B cell (primary cell): ENCODE measurements at regions not wholly inside any gene's neighbourhood (a gene's known extent, or its start where the extent isn't known, plus 50 kb on each side); places are given as distances from the start of the nearest gene placed in this dataset.

Experiments used
- ATAC-seq: fragments of 200-7000 bp; cut with Tn5 transposase; one replicate; pipeline ENCODE4 v1.10.0; 2021; ENCODE audit warnings: low read depth, mild to moderate bottlenecking, moderate number of reproducible peaks, moderate library complexity
- CTCF ChIA-PET: fragments of 350-600 bp; sonication (Branson Sonifier 250); formaldehyde crosslinking; loops from one replicate; lab custom pipeline; 2021; ENCODE audit warnings: antibody characterized with exemption, inconsistent platforms; lab: Charles Lee
- POLR2A ChIA-PET: fragments of 350-600 bp; sonication (Branson Sonifier 250); formaldehyde crosslinking; loops from one replicate; lab custom pipeline; 2021; ENCODE audit warnings: antibody characterized with exemption; lab: Charles Lee
- DNase-seq: peaks from one replicate; pipeline ENCODE4 v3.0.0; 2013
- H2AFZ ChIP-seq: 2 replicates; pipeline ENCODE4 v1.6.1; 2012; ENCODE audit warnings: mild to moderate bottlenecking, low read depth, low read length; ENCODE audit not compliant: insufficient read depth, poor library complexity, severe bottlenecking
- H3K27ac ChIP-seq, 2 donors: 1 replicate in 1 of 2; 2 replicates in 1 of 2; pipeline ENCODE4 v1.5.1; 2012 to 2013; ENCODE audit warnings: low read length in 2 of 2, mild to moderate bottlenecking in 2 of 2, moderate library complexity in 1 of 2
- H3K27me3 ChIP-seq, 4 experiments: fragments of 200-600 bp in 1 of 4; sonication (generic) in 1 of 4; replicated peaks in 1 of 4; 1 replicate in 2 of 4; 2 replicates in 2 of 4; pipeline versions ENCODE4 v1.6.1 to v1.7.0; 2013 to 2016; ENCODE audit warnings: low read length in 3 of 4, mild to moderate bottlenecking in 2 of 4, mixed read lengths in 1 of 4, moderate library complexity in 1 of 4; ENCODE audit not compliant: insufficient read depth in 4 of 4, control insufficient read depth in 3 of 4; ENCODE audit errors: control extremely low read depth in 1 of 4
- H3K36me3 ChIP-seq, 2 experiments: replicated peaks in 1 of 2; 1 replicate in 1 of 2; 2 replicates in 1 of 2; pipeline versions ENCODE4 v1.6.1 to v1.7.1; 2013; ENCODE audit warnings: low read length in 1 of 2; ENCODE audit not compliant: insufficient read depth in 2 of 2, control insufficient read depth in 1 of 2; ENCODE audit errors: control extremely low read depth in 1 of 2, extremely low read depth in 1 of 2
- H3K4me1 ChIP-seq, 2 donors: fragments of 200-600 bp in 1 of 2; sonication (generic) in 1 of 2; 1 replicate in 1 of 2; 2 replicates in 1 of 2; pipeline versions ENCODE4 v1.5.1 to v1.6.1; 2013 to 2017; ENCODE audit warnings: low read length in 2 of 2; ENCODE audit not compliant: control insufficient read depth in 2 of 2, insufficient read depth in 2 of 2
- H3K4me2 ChIP-seq: replicated peaks from 2 replicates; pipeline ENCODE3; 2012; ENCODE audit warnings: mild to moderate bottlenecking, low read depth, low read length; ENCODE audit not compliant: poor library complexity, severe bottlenecking
- H3K4me3 ChIP-seq, 5 experiments: fragments of 200-600 bp in 1 of 5; sonication (generic) in 1 of 5; 1 replicate in 3 of 5; 2 replicates in 2 of 5; pipeline versions ENCODE4 v1.5.1 to v1.7.0; 2011 to 2016; ENCODE audit warnings: low read length in 4 of 5, mild to moderate bottlenecking in 4 of 5, low read depth in 2 of 5, control low read depth in 1 of 5, moderate library complexity in 1 of 5; ENCODE audit not compliant: insufficient read depth in 1 of 5; ENCODE audit errors: control extremely low read depth in 1 of 5, extremely low read depth in 1 of 5
- H3K79me2 ChIP-seq: fragments of 200-600 bp; sonication (generic); one replicate; pipeline ENCODE4 v1.6.0; 2016; ENCODE audit warnings: low read length; ENCODE audit not compliant: control insufficient read depth, insufficient read depth
- H3K9ac ChIP-seq: fragments of 200-600 bp; sonication (generic); 2 replicates; pipeline ENCODE4 v1.6.1; 2017; ENCODE audit warnings: mild to moderate bottlenecking, low read length, moderate library complexity
- H3K9me3 ChIP-seq, 3 donors: one replicate each; pipeline versions ENCODE4 v1.6.1 to v1.7.1; 2013; ENCODE audit warnings: low read length in 2 of 3; ENCODE audit not compliant: control insufficient read depth in 2 of 3, insufficient read depth in 1 of 3; ENCODE audit errors: control extremely low read depth in 1 of 3
- H4K20me1 ChIP-seq: 2 replicates; pipeline ENCODE4 v1.6.0; 2012; ENCODE audit warnings: mild to moderate bottlenecking, low read length; ENCODE audit not compliant: insufficient read depth, control insufficient read depth, poor library complexity, severe bottlenecking
- H3K27ac Mint-ChIP-seq: one replicate; pipeline ENCODE4 v1.8.0; 2021; ENCODE audit warnings: mixed read lengths
- H3K27me3 Mint-ChIP-seq: one replicate; pipeline ENCODE4 v1.8.0; 2021; ENCODE audit warnings: mixed read lengths
- H3K4me1 Mint-ChIP-seq: one replicate; pipeline ENCODE4 v1.8.0; 2021; ENCODE audit warnings: mixed read lengths
- H3K4me3 Mint-ChIP-seq: one replicate; pipeline ENCODE4 v1.8.0; 2021; ENCODE audit warnings: mixed read lengths
- H3K9me3 Mint-ChIP-seq: one replicate; pipeline ENCODE4 v1.8.0; 2022; ENCODE audit warnings: mixed read lengths; ENCODE audit not compliant: insufficient read depth
- CTCF ChIP-seq: fragments of 200-600 bp; IDR thresholded peaks from one replicate; pipeline ENCODE4 v1.8.0; 2022; ENCODE audit warnings: antibody characterized with exemption, mild to moderate bottlenecking
- EZH2 ChIP-seq: IDR thresholded peaks from 2 replicates; pipeline ENCODE4 v1.6.1; 2012; ENCODE audit warnings: borderline replicate concordance, low read depth, mild to moderate bottlenecking, moderate library complexity, low read length; ENCODE audit not compliant: insufficient read depth, poor library complexity, severe bottlenecking
- WGBS: methylation state at CpG from one replicate; pipeline ENCODE4 v1.1.5; 2013; ENCODE audit warnings: missing lambda C conversion rate; ENCODE audit not compliant: insufficient coverage; 5-methylcytosine and 5-hydroxymethylcytosine counted together
- intact Hi-C: fragments of 100-400 bp; cut with micrococcal nuclease; formaldehyde crosslinking; loops from one replicate; pipeline ENCODE4 v1.10.0; 2022

GRCh38 chr17:59485946-59486345 is 79.5 kb upstream of the DHX40 start:
- TF ChIP-seq EZH2, result no peak
- TF ChIP-seq CTCF, result no peak
- Histone ChIP-seq H3K4me2 (no peak overlapping the region), H3K79me2 (no peaks in the 10 kb centered on the region), H3K27me3 (peaks cover 0 to 4% (median 0%) of the 10 kb centered on the region in 4 experiments), H4K20me1 (no peaks in the 10 kb centered on the region), H3K9ac (no peak overlapping the region), H3K4me3 (no peak overlapping the region), H3K4me1 (peaks cover 0 to 3% of the 10 kb centered on the region in 2 donors), H3K36me3 (no peaks in the 10 kb centered on the region), H3K27ac (no peak overlapping the region), H3K9me3 (peaks cover 0 to 5% (median 0%) of the 10 kb centered on the region in 3 donors), H2AFZ (no peak overlapping the region)
- no peak overlapping the region for H3K27ac Mint-ChIP-seq
- intact Hi-C loops, result no loop called here
- DNase-seq (no peak), ATAC-seq (no peak)
- ChIA-PET CTCF (no interaction called here), POLR2A (no interaction called here)
- no peaks in the 10 kb centered on the region for H3K9me3 Mint-ChIP-seq
- peaks cover 2% of the 10 kb centered on the region for H3K4me1 Mint-ChIP-seq
- H3K27me3 Mint-ChIP-seq, result peaks cover 20% of the 10 kb centered on the region
- H3K4me3 Mint-ChIP-seq, result no peak overlapping the region

GRCh38 chr17:59487161-59487873 is 78.1 kb upstream of the DHX40 start:
- Mint-ChIP-seq H3K27me3 (peaks cover 19% of the 10 kb centered on the region), H3K4me1 (peaks cover 2% of the 10 kb centered on the region), H3K9me3 (no peaks in the 10 kb centered on the region), H3K4me3 (no peak overlapping the region), H3K27ac (no peak overlapping the region)
- H3K4me1 ChIP-seq, result peaks cover 0 to 3% of the 10 kb centered on the region in 2 donors
- peaks cover 0 to 3% (median 0%) of the 10 kb centered on the region in 4 experiments for H3K27me3 ChIP-seq
- no peak for TF ChIP-seq CTCF
- intact Hi-C loops, result no loop called here
- H3K9me3 ChIP-seq, result peaks cover 0 to 5% (median 0%) of the 10 kb centered on the region in 3 donors
- no peaks in the 10 kb centered on the region for H4K20me1 ChIP-seq
- H2AFZ ChIP-seq, result no peak overlapping the region
- no peak for DNase-seq
- no peak overlapping the region for H3K27ac ChIP-seq
- ChIA-PET CTCF (interaction anchor here (1.3 kb wide), 1 partner anchor 176 kb away, joined by 4 read pairs; no protein-coding TSS in a partner anchor), POLR2A (no interaction called here)
- no peak overlapping the region for H3K4me3 ChIP-seq
- no peaks in the 10 kb centered on the region for H3K79me2 ChIP-seq
- H3K4me2 ChIP-seq, result no peak overlapping the region
- H3K36me3 ChIP-seq, result no peaks in the 10 kb centered on the region
- ATAC-seq, result no peak
- WGBS, result 94% methylated on average over 2 of the region's 7 CpGs
- H3K9ac ChIP-seq, result no peak overlapping the region
